Panc1 (cell line): ENCODE measurements at regions not wholly inside any gene's neighbourhood (a gene's known extent, or its start where the extent isn't known, plus 50 kb on each side); places are given as distances from the start of the nearest gene placed in this dataset.

Experiments used
- CTCF ChIP-seq: fragments of 450-650 bp; IDR thresholded peaks from 2 replicates; pipeline ENCODE4 v1.5.1; 2017; ENCODE audit warnings: mild to moderate bottlenecking
- REST ChIP-seq, 2 experiments: IDR thresholded peaks; 2 replicates each; pipeline ENCODE4 v1.6.1; 2011 to 2012; ENCODE audit warnings: low read depth in 2 of 2, control low read depth in 1 of 2, low read length in 1 of 2, mild to moderate bottlenecking in 1 of 2, moderate library complexity in 1 of 2; ENCODE audit not compliant: insufficient read depth in 1 of 2
- SIN3A ChIP-seq: IDR thresholded peaks from 2 replicates; pipeline ENCODE4 v1.6.1; 2012; ENCODE audit warnings: low read depth, mild to moderate bottlenecking, low read length, moderate library complexity, borderline replicate concordance; ENCODE audit not compliant: insufficient read depth
- TCF7L2 ChIP-seq: IDR thresholded peaks from 2 replicates; pipeline ENCODE4 v1.6.1; 2011; ENCODE audit warnings: mild to moderate bottlenecking, low read depth, low read length, inconsistent platforms

GRCh38 chr3:178152988-178153387 lies 383.2 kb upstream of the KCNMB2 start:
- no peak for TF ChIP-seq REST (IDR thresholded peaks at IDR 0.05; ENCODE audit: insufficient read depth in 1 of 2, low read depth in 2 of 2, low read length in 1 of 2)
- no peak for TF ChIP-seq CTCF
- no peak for TF ChIP-seq SIN3A
- TF ChIP-seq TCF7L2, result no peak
